ENCODE measurements at regions not wholly inside any gene's neighbourhood (a gene's known extent, or its start where the extent isn't known, plus 50 kb on each side); places are given as distances from the start of the nearest gene placed in this dataset.
"Not testable (repeated sequence)": the region's sequence is repeated elsewhere in the genome, so short reads cannot be mapped to it uniquely, and the experiment has no call there.

- no peak for DNase-seq (ENCODE audit: low read depth in 2 of 2)
Measured at GRCh38 chr14:62505045-62505444, 540.2 kb downstream of the KCNH5 start.

GRCh38 chr14:62521309-62521708, 523.9 kb downstream of the KCNH5 start:
- not testable (repeated sequence) for DNase-seq (ENCODE audit: low read depth in 2 of 2)

- DNase-seq (ENCODE audit: low read depth in 2 of 2) = no peak
Measured at GRCh38 chr14:62528296-62528695, 517.0 kb downstream of the KCNH5 start.

GRCh38 chr14:62532181-62532580, 513.1 kb downstream of the KCNH5 start:
- DNase-seq (ENCODE audit: low read depth in 2 of 2) = no peak

GRCh38 chr14:62546862-62547474, 498.3 kb downstream of the KCNH5 start:
- DNase-seq (ENCODE audit: low read depth in 2 of 2) = no peak

GRCh38 chr14:62557416-62557815, 487.8 kb downstream of the KCNH5 start:
- DNase-seq (ENCODE audit: low read depth in 2 of 2) = no peak

GRCh38 chr14:62558451-62558850, 486.8 kb downstream of the KCNH5 start:
- DNase-seq (ENCODE audit: low read depth in 2 of 2) = no peak

- no peak for DNase-seq (ENCODE audit: low read depth in 2 of 2)
Measured at GRCh38 chr14:62585247-62585646, 460.0 kb downstream of the KCNH5 start.

- no peak for DNase-seq (ENCODE audit: low read depth in 2 of 2)
Measured at GRCh38 chr14:62592877-62593276, 452.4 kb downstream of the KCNH5 start.

GRCh38 chr14:62597143-62597542, 448.1 kb downstream of the KCNH5 start:
- DNase-seq (ENCODE audit: low read depth in 2 of 2) = no peak

GRCh38 chr14:62599616-62600385, 445.5 kb downstream of the KCNH5 start:
- DNase-seq (ENCODE audit: low read depth in 2 of 2) = no peak

- DNase-seq (ENCODE audit: low read depth in 2 of 2) = no peak
Measured at GRCh38 chr14:62602712-62603111, 442.5 kb downstream of the KCNH5 start.

- DNase-seq (ENCODE audit: low read depth in 2 of 2) = no peak
Measured at GRCh38 chr14:62604524-62604923, 440.7 kb downstream of the KCNH5 start.

GRCh38 chr14:62614122-62614521, 431.1 kb downstream of the KCNH5 start:
- DNase-seq (ENCODE audit: low read depth in 2 of 2) = no peak

GRCh38 chr14:62616668-62617067, 428.6 kb downstream of the KCNH5 start:
- DNase-seq (ENCODE audit: low read depth in 2 of 2) = no peak

- DNase-seq (ENCODE audit: low read depth in 2 of 2) = no peak
Measured at GRCh38 chr14:62626416-62626815, 418.8 kb downstream of the KCNH5 start.

GRCh38 chr14:62629176-62629725, 416.0 kb downstream of the KCNH5 start:
- DNase-seq (ENCODE audit: low read depth in 2 of 2) = no peak

GRCh38 chr14:62631176-62631575, 414.1 kb downstream of the KCNH5 start:
- DNase-seq (ENCODE audit: low read depth in 2 of 2) = no peak

GRCh38 chr14:62632771-62633170, 412.5 kb downstream of the KCNH5 start:
- no peak for DNase-seq (ENCODE audit: low read depth in 2 of 2)

- DNase-seq (ENCODE audit: low read depth in 2 of 2) = no peak
Measured at GRCh38 chr14:62645649-62646048, 399.6 kb downstream of the KCNH5 start.
